NCI-H510A treated with DMSO at 0.1 percent for 48 hours (cell line): ENCODE measurements at regions not wholly inside any gene's neighbourhood (a gene's known extent, or its start where the extent isn't known, plus 50 kb on each side); places are given as distances from the start of the nearest gene placed in this dataset.

Experiments
- DNase-seq: peaks from one replicate; lab custom pipeline; 2025; lab: John Stamatoyannopoulos, UW

- DNase-seq: no peak
Measured at GRCh38 chr5:144644317-144644716, 473.6 kb downstream of the KCTD16 start.

- no peak for DNase-seq
Measured at GRCh38 chr5:144638787-144639186, 468.1 kb downstream of the KCTD16 start.

GRCh38 chr5:144634138-144634537 is 463.5 kb downstream of the KCTD16 start:
- no peak for DNase-seq

GRCh38 chr5:144598451-144599068 is 427.9 kb downstream of the KCTD16 start:
- DNase-seq: peak; percentile 48

GRCh38 chr5:144596517-144596916 is 425.8 kb downstream of the KCTD16 start:
- DNase-seq: no peak

- DNase-seq: no peak
Measured at GRCh38 chr5:144594919-144595318, 424.2 kb downstream of the KCTD16 start.

GRCh38 chr5:144594234-144594633 is 423.6 kb downstream of the KCTD16 start:
- peak; percentile 48 for DNase-seq

GRCh38 chr5:144585681-144586080 is 415.0 kb downstream of the KCTD16 start:
- no peak for DNase-seq

GRCh38 chr5:144583541-144584449 is 413.1 kb downstream of the KCTD16 start:
- DNase-seq: no peak

GRCh38 chr5:144582066-144582465 is 411.4 kb downstream of the KCTD16 start:
- no peak for DNase-seq

GRCh38 chr5:144581044-144581443 is 410.4 kb downstream of the KCTD16 start:
- DNase-seq: no peak

- no peak for DNase-seq
Measured at GRCh38 chr5:144577676-144578075, 407.0 kb downstream of the KCTD16 start.

GRCh38 chr5:144575736-144576135 is 405.1 kb downstream of the KCTD16 start:
- DNase-seq: no peak

- DNase-seq: no peak
Measured at GRCh38 chr5:144567421-144567780, 396.7 kb downstream of the KCTD16 start.

- DNase-seq: no peak
Measured at GRCh38 chr5:144566747-144567420, 396.2 kb downstream of the KCTD16 start.

GRCh38 chr5:144549580-144549979 is 378.9 kb downstream of the KCTD16 start:
- peak; percentile 13 for DNase-seq

- DNase-seq: no peak
Measured at GRCh38 chr5:144548936-144549335, 378.3 kb downstream of the KCTD16 start.

GRCh38 chr5:144547098-144547499 is 376.4 kb downstream of the KCTD16 start:
- no peak for DNase-seq

GRCh38 chr5:144538845-144539244 is 368.2 kb downstream of the KCTD16 start:
- DNase-seq: no peak
